ENCODE measurements at regions not wholly inside any gene's neighbourhood (a gene's known extent, or its start where the extent isn't known, plus 50 kb on each side); places are given as distances from the start of the nearest gene placed in this dataset.

DNA sequence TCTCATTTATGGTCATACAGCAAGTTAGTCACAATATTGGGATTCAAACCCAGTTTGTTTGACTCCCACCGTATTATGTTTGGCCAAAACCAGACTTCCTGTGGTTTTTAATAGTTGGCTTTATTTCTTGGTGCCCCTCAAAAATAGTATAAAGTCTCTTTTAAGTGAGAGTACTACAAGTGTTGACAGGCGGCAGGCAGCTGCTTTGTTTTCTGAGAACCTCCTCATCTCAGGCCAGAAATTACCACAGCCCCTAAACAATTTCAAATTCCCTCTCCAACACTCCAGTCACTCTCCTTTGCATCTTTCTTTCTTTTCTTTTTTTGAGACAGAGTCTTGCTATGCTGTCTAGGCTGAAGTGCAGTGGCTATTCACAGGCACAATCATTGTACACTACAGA lies 121.5 kb downstream of the POLR2M start (continued):
- TF ChIP-seq RAD21 (IDR thresholded peaks at IDR 0.05; ENCODE audit: low read length) (no peak), EP300 (IDR thresholded peaks at IDR 0.05; ENCODE audit: borderline replicate concordance in 1 of 2, low read depth in 1 of 2, low read length in 1 of 2) (no peak), RFX5 (IDR thresholded peaks at IDR 0.05; ENCODE audit: low read length) (no peak), NFIC (IDR thresholded peaks at IDR 0.05; ENCODE audit: borderline replicate concordance) (no peak), JUND (IDR thresholded peaks at IDR 0.05) (no peak), CHD2 (IDR thresholded peaks at IDR 0.05; ENCODE audit: low read length, partially characterized antibody) (no peak)
- TF ChIP-seq, protein P1, sequence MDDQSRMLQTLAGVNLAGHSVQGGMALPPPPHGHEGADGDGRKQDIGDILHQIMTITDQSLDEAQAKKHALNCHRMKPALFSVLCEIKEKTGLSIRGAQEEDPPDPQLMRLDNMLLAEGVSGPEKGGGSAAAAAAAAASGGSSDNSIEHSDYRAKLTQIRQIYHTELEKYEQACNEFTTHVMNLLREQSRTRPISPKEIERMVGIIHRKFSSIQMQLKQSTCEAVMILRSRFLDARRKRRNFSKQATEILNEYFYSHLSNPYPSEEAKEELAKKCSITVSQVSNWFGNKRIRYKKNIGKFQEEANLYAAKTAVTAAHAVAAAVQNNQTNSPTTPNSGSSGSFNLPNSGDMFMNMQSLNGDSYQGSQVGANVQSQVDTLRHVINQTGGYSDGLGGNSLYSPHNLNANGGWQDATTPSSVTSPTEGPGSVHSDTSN (IDR thresholded peaks at IDR 0.05): no peak
- TF ChIP-seq, protein P2, sequence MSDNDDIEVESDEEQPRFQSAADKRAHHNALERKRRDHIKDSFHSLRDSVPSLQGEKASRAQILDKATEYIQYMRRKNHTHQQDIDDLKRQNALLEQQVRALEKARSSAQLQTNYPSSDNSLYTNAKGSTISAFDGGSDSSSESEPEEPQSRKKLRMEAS (IDR thresholded peaks at IDR 0.05; ENCODE audit: low read depth): no peak
- TF ChIP-seq, protein P3, sequence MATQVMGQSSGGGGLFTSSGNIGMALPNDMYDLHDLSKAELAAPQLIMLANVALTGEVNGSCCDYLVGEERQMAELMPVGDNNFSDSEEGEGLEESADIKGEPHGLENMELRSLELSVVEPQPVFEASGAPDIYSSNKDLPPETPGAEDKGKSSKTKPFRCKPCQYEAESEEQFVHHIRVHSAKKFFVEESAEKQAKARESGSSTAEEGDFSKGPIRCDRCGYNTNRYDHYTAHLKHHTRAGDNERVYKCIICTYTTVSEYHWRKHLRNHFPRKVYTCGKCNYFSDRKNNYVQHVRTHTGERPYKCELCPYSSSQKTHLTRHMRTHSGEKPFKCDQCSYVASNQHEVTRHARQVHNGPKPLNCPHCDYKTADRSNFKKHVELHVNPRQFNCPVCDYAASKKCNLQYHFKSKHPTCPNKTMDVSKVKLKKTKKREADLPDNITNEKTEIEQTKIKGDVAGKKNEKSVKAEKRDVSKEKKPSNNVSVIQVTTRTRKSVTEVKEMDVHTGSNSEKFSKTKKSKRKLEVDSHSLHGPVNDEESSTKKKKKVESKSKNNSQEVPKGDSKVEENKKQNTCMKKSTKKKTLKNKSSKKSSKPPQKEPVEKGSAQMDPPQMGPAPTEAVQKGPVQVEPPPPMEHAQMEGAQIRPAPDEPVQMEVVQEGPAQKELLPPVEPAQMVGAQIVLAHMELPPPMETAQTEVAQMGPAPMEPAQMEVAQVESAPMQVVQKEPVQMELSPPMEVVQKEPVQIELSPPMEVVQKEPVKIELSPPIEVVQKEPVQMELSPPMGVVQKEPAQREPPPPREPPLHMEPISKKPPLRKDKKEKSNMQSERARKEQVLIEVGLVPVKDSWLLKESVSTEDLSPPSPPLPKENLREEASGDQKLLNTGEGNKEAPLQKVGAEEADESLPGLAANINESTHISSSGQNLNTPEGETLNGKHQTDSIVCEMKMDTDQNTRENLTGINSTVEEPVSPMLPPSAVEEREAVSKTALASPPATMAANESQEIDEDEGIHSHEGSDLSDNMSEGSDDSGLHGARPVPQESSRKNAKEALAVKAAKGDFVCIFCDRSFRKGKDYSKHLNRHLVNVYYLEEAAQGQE (IDR thresholded peaks at IDR 0.05; ENCODE audit: low read depth, low read length): no peak

DNA sequence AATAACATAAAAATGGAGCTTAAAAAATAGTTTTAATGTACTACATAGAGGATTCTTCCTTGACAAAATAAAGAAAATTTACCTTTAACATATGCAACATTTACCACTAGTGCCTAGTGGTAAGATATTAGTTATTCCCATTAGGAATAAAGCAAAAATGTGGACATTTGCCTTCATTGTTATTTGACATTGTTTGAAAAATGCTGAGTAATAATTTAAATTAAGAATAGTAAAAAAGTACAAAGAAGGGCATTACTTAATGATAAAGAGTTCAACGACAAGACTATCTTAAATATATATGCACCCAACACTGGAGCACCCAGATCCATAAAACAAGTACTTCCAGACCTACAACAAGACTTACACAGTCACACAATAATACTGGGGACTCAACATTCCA lies 125.7 kb downstream of the POLR2M start:
- ChIA-PET POLR2A (no interaction called here), CTCF (no interaction called here)
- Histone ChIP-seq H3K4me2 (no peak overlapping the region), H3K27ac (ENCODE audit: low read depth in 2 of 2, low read length in 1 of 2) (no peak overlapping the region), H3F3A (replicated peaks; ENCODE audit: insufficient read depth) (no peaks in the 10 kb centered on the region), H3K9me3 (no peaks in the 10 kb centered on the region), H3K36me3 (replicated peaks in 1 of 2; ENCODE audit: control insufficient read depth in 1 of 2, insufficient read depth in 2 of 2, low read length in 1 of 2) (no peaks in the 10 kb centered on the region), H2AFZ (ENCODE audit: low read depth) (no peak overlapping the region), H3K9me2 (no peaks in the 10 kb centered on the region), H3K27me3 (ENCODE audit: insufficient read depth) (no peaks in the 10 kb centered on the region; the same call in 1 of the 2 replicates), H4K20me1 (ENCODE audit: insufficient read depth) (no peaks in the 10 kb centered on the region), H3K9ac (no peak overlapping the region), H3K4me1 (ENCODE audit: control insufficient read depth in 1 of 2, insufficient read depth in 2 of 2, low read depth in 1 of 2, low read length in 1 of 2) (no peaks in the 10 kb centered on the region), H3K4me3 (ENCODE audit: low read depth in 2 of 2, low read length in 1 of 2) (no peak overlapping the region), H3K79me2 (ENCODE audit: insufficient read depth) (no peaks in the 10 kb centered on the region)
- 56% methylated on average over 1 of the region's 1 CpG for WGBS (ENCODE audit: low lambda C conversion rate)
- no peak for TF ChIP-seq CHD2 (IDR thresholded peaks at IDR 0.05; ENCODE audit: low read length, partially characterized antibody)
- TF ChIP-seq, protein P4, sequence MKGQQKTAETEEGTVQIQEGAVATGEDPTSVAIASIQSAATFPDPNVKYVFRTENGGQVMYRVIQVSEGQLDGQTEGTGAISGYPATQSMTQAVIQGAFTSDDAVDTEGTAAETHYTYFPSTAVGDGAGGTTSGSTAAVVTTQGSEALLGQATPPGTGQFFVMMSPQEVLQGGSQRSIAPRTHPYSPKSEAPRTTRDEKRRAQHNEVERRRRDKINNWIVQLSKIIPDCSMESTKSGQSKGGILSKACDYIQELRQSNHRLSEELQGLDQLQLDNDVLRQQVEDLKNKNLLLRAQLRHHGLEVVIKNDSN (IDR thresholded peaks at IDR 0.05; ENCODE audit: borderline replicate concordance, low read depth): no peak
- TF ChIP-seq, protein P1 (IDR thresholded peaks at IDR 0.05): no peak
- TF ChIP-seq EZH2phosphoT487 (IDR thresholded peaks at IDR 0.05; ENCODE audit: borderline replicate concordance, low read depth): no peak
- TF ChIP-seq EP300 (IDR thresholded peaks at IDR 0.05; ENCODE audit: borderline replicate concordance in 1 of 2, low read depth in 1 of 2, low read length in 1 of 2): no peak
- no peak for TF ChIP-seq RFX5 (IDR thresholded peaks at IDR 0.05; ENCODE audit: low read length)
- TF ChIP-seq RXRA (IDR thresholded peaks at IDR 0.05; ENCODE audit: borderline replicate concordance, low read depth): no peak
- no peak for TF ChIP-seq NRF1 (IDR thresholded peaks at IDR 0.05; ENCODE audit: low read depth, low read length)
- TF ChIP-seq FOSL2 (IDR thresholded peaks at IDR 0.05; ENCODE audit: borderline replicate concordance, low read depth): no peak
- TF ChIP-seq, protein P5, sequence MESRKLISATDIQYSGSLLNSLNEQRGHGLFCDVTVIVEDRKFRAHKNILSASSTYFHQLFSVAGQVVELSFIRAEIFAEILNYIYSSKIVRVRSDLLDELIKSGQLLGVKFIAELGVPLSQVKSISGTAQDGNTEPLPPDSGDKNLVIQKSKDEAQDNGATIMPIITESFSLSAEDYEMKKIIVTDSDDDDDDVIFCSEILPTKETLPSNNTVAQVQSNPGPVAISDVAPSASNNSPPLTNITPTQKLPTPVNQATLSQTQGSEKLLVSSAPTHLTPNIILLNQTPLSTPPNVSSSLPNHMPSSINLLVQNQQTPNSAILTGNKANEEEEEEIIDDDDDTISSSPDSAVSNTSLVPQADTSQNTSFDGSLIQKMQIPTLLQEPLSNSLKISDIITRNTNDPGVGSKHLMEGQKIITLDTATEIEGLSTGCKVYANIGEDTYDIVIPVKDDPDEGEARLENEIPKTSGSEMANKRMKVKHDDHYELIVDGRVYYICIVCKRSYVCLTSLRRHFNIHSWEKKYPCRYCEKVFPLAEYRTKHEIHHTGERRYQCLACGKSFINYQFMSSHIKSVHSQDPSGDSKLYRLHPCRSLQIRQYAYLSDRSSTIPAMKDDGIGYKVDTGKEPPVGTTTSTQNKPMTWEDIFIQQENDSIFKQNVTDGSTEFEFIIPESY (IDR thresholded peaks at IDR 0.05; ENCODE audit: borderline replicate concordance, low read depth): no peak
- TF ChIP-seq MXI1 (IDR thresholded peaks at IDR 0.05; ENCODE audit: low read depth, low read length): no peak
- no peak for TF ChIP-seq NFIC (IDR thresholded peaks at IDR 0.05; ENCODE audit: borderline replicate concordance)
- TF ChIP-seq, protein P2 (IDR thresholded peaks at IDR 0.05; ENCODE audit: low read depth): no peak
- TF ChIP-seq, protein P6, sequence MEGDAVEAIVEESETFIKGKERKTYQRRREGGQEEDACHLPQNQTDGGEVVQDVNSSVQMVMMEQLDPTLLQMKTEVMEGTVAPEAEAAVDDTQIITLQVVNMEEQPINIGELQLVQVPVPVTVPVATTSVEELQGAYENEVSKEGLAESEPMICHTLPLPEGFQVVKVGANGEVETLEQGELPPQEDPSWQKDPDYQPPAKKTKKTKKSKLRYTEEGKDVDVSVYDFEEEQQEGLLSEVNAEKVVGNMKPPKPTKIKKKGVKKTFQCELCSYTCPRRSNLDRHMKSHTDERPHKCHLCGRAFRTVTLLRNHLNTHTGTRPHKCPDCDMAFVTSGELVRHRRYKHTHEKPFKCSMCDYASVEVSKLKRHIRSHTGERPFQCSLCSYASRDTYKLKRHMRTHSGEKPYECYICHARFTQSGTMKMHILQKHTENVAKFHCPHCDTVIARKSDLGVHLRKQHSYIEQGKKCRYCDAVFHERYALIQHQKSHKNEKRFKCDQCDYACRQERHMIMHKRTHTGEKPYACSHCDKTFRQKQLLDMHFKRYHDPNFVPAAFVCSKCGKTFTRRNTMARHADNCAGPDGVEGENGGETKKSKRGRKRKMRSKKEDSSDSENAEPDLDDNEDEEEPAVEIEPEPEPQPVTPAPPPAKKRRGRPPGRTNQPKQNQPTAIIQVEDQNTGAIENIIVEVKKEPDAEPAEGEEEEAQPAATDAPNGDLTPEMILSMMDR (IDR thresholded peaks at IDR 0.05): no peak
- DNase-seq: no peak

Data from SK-N-SH (cell line).